Retinal pigment epithelial cell (primary cell): ENCODE measurements at regions not wholly inside any gene's neighbourhood (a gene's known extent, or its start where the extent isn't known, plus 50 kb on each side); places are given as distances from the start of the nearest gene placed in this dataset.

ENCODE experiments used
- DNase-seq: peaks from one replicate; pipeline ENCODE4 v3.0.0-alpha.2; 2010; ENCODE audit warnings: low read depth
- H3K4me3 ChIP-seq: 2 replicates; pipeline ENCODE4 v1.5.1; 2011; ENCODE audit warnings: mild to moderate bottlenecking, low read length, control low read depth, moderate library complexity
- TF ChIP-seq, protein P1 (sequence below): conservative IDR thresholded peaks from 2 replicates; pipeline ENCODE4 v1.5.1; 2011; ENCODE audit warnings: low read depth, low read length, control low read depth, inconsistent platforms

DNA sequence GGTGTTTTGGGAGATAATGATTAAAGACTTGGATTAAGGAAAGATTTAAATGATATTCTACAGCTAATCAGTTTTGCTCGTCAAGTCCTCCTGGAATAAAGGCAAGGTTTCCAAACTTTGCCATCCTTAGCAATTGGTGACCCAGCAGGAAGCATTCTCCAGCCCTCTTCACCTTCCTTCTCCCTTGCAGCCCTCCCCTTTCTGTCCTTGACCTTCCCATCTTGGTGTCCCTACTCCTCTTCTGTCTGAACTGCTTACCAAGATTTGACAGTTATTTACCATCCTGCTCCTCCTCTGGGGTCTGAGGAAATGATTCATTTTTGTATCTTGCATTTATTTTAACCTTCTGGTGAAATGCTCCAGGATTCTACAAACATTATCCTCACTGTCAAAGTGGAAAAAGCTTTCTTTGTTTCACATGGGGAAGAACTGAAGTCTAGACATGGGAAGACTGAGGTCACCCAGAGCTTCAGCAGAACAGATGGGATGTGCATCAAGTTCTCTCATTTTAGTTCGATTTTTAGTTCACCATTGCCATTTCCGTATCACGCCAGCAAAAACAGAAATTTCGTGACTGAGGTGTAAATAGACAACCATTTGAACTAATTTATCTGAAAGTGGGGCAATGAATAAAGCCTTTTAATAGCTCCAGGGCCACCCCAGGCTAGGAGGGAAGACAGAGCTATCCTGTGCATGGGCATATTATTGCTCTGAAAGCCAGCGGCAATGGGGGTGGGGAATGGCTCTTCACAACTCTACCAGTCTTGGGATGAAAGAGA lies 504.4 kb upstream of the PLXNA2 start:
- TF ChIP-seq, protein P1, sequence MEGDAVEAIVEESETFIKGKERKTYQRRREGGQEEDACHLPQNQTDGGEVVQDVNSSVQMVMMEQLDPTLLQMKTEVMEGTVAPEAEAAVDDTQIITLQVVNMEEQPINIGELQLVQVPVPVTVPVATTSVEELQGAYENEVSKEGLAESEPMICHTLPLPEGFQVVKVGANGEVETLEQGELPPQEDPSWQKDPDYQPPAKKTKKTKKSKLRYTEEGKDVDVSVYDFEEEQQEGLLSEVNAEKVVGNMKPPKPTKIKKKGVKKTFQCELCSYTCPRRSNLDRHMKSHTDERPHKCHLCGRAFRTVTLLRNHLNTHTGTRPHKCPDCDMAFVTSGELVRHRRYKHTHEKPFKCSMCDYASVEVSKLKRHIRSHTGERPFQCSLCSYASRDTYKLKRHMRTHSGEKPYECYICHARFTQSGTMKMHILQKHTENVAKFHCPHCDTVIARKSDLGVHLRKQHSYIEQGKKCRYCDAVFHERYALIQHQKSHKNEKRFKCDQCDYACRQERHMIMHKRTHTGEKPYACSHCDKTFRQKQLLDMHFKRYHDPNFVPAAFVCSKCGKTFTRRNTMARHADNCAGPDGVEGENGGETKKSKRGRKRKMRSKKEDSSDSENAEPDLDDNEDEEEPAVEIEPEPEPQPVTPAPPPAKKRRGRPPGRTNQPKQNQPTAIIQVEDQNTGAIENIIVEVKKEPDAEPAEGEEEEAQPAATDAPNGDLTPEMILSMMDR, result no peak
- DNase-seq, result no peak
- no peak overlapping the region for H3K4me3 ChIP-seq

DNA sequence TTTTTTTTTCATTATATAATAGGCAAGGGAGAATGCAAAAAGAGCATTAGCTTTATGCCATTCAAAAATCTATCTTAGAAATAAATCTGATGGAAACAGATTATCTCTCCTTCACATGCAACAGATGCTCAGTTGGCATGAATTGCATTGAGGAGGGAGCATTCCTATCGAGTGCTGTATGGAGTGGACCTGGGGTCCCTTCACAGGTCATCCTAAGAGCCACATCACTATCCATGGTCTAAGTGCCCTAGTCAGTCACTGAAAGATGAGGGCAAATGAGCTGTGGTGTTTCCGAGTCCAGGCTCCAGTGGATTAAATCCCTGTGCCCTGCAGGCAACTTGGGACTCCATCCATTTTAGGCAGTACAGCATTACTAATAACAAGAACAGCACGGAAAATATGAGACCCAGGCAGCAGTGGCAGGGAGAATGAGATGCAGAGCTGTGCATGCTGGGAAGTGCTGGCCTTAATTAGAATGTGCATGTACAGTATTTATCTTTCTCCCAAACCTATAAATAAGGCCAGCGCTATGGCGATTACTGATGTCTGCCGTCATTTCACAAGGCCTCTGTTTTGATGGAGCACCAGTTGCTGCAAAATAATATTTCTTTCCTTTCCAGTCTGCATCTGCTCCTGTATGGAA lies 512.3 kb upstream of the PLXNA2 start:
- H3K4me3 ChIP-seq, result no peak overlapping the region
- TF ChIP-seq, protein P1, result no peak
- DNase-seq, result no peak

DNA sequence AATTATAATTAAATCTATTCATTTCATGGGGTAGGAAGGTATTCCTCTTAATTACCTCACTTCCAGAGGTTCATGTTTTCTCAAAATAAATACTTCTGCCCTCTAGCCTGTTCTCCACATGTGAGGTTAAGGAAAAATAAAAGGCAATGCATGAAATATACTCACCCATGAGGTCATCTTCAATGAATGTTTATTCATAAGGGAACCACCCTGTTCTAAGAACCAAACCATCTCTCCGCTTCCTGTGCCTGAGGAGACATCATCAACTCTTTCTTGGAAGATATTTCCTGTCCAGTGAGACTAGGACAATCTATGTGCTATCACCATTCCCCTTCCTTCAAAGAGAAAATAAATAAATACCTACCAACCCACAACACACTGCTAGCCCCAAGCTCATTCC lies 513.7 kb upstream of the PLXNA2 start:
- H3K4me3 ChIP-seq, result no peak overlapping the region
- DNase-seq, result no peak
- TF ChIP-seq, protein P1, result no peak

DNA sequence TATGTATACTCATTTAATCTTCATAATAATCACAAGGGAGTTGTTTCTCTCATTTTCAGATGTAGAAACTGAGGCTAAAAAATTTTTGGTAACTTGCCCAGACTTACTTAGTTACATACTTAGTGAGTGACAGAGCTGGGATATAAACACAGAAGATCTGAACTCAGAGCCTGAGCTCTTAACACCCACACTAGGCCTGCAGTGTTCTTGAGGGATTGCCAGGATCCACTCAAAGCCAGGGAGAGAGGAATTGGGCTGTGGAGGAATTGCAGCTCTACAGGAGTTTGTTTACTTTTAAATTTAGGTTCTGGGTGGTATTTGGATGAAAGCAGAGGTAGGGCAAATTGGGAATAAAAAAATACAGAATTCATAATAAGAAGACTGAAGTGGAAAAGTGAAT lies 515.1 kb upstream of the PLXNA2 start:
- no peak for DNase-seq
- TF ChIP-seq, protein P1, result no peak
- no peak overlapping the region for H3K4me3 ChIP-seq

DNA sequence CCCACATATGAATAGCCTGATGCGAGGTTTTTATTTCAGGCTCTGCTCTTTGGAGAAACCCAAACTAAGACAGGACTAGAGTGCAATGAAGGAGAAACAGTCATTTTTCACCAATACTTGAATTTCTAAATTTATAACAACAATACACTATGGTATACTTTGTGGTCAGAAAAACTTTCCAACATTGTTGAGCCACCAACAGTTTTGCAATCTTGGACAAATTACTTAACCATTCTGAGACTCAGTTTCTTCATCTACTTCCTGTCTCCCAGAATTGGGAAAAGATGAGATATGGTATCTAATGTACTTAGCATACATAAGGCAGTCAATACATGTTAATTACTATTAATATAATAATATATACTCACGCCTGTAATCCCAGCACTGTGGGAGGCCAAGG lies 519.8 kb upstream of the PLXNA2 start:
- TF ChIP-seq, protein P1, result no peak
- H3K4me3 ChIP-seq, result no peak overlapping the region
- no peak for DNase-seq

DNA sequence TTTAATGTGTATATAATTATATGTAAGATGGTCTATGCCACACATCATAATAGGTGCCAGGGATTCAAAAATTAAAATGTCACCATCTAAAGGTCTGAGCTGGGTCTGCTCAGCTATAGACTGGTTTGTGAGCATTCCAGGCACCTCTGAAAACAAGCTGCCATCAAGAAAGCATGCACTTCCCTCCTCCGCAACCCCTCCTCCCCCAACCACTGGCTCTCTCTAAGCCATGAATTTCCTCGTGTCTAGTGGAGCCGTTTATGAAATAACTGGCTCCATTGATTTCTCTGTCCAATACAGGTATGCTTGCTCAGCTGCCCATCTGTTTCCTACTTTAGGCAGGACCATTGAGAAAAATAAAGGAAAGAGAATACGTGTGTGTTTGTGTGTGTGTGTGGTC lies 522.6 kb upstream of the PLXNA2 start:
- no peak for DNase-seq
- TF ChIP-seq, protein P1, result no peak
- no peak overlapping the region for H3K4me3 ChIP-seq

DNA sequence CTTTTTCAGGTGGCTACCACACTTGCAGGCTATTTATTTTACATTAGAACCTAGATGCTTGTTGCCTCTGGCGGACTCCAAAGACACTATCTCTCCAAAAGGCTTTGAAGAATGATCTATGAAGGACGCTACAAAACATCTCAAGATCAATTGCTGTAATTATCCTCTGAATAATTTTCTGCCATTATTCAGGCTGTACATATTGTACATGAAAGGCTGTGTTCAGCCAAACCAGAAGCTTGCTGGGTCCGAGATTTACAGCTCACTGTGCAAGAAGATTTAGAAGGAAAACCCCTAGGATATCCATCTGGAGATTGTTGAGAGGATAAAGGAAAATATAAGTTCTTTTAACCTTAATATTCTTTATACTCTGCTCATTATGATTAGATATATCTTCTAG lies 523.6 kb upstream of the PLXNA2 start:
- DNase-seq, result no peak
- no peak overlapping the region for H3K4me3 ChIP-seq
- TF ChIP-seq, protein P1, result no peak
